HUES6 (cell line): ENCODE measurements at regions not wholly inside any gene's neighbourhood (a gene's known extent, or its start where the extent isn't known, plus 50 kb on each side); places are given as distances from the start of the nearest gene placed in this dataset.

Source experiments
- H3K27ac ChIP-seq: 2 replicates; pipeline ENCODE4 v1.7.0; 2013; ENCODE audit warnings: low read depth, mild to moderate bottlenecking, low read length, inconsistent platforms
- H3K27me3 ChIP-seq: 2 replicates; pipeline ENCODE4 v1.6.1; 2013; ENCODE audit warnings: low read length; ENCODE audit not compliant: control insufficient read depth, insufficient read depth
- H3K36me3 ChIP-seq: 2 replicates; pipeline ENCODE4 v1.6.1; 2013; ENCODE audit warnings: low read length; ENCODE audit not compliant: control insufficient read depth, insufficient read depth
- H3K4me1 ChIP-seq: 2 replicates; pipeline ENCODE4 v1.6.1; 2013; ENCODE audit warnings: low read length; ENCODE audit not compliant: control insufficient read depth, insufficient read depth
- H3K4me3 ChIP-seq: 2 replicates; pipeline ENCODE4 v1.5.1; 2013; ENCODE audit warnings: low read depth, low read length
- H3K9ac ChIP-seq: one replicate; pipeline ENCODE4 v1.6.1; 2013; ENCODE audit warnings: mild to moderate bottlenecking, low read length
- H3K9me3 ChIP-seq: 2 replicates; pipeline ENCODE4 v1.6.1; 2013; ENCODE audit warnings: low read depth, low read length; ENCODE audit not compliant: control insufficient read depth, insufficient read depth

DNA sequence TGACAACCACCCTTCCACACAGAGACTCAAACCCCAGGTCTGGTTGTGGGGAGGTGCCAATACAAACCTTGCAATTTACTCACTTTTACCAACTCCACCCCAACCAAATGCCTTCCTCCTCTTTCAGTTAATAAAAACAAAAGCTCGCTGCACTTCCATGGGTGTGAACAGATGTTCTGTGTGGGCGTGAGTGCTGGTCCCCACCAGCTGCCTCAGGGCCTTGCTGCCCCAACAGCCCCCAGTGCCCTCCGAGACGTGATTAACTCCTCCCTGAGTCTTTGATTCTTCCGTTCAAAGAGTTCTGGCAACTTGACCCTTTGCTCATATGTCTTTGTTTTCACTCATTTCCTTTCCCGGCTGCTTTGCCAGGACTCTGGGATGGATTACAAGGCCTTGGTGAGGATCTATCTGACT is 258.9 kb upstream of the CXCR4 start:
- H3K9me3 ChIP-seq: no peaks in the 10 kb centered on the region
- no peaks in the 10 kb centered on the region for H3K4me1 ChIP-seq
- no peak overlapping the region for H3K27ac ChIP-seq
- H3K4me3 ChIP-seq: no peak overlapping the region
- no peaks in the 10 kb centered on the region for H3K27me3 ChIP-seq
- H3K9ac ChIP-seq: no peak overlapping the region
- no peaks in the 10 kb centered on the region for H3K36me3 ChIP-seq

GRCh38 chr2:136376211-136376610 is 258.3 kb upstream of the CXCR4 start:
- no peak overlapping the region for H3K9ac ChIP-seq
- no peak overlapping the region for H3K27ac ChIP-seq
- H3K27me3 ChIP-seq: no peaks in the 10 kb centered on the region
- no peaks in the 10 kb centered on the region for H3K4me1 ChIP-seq
- H3K9me3 ChIP-seq: no peaks in the 10 kb centered on the region
- H3K36me3 ChIP-seq: no peaks in the 10 kb centered on the region
- H3K4me3 ChIP-seq: no peak overlapping the region

DNA sequence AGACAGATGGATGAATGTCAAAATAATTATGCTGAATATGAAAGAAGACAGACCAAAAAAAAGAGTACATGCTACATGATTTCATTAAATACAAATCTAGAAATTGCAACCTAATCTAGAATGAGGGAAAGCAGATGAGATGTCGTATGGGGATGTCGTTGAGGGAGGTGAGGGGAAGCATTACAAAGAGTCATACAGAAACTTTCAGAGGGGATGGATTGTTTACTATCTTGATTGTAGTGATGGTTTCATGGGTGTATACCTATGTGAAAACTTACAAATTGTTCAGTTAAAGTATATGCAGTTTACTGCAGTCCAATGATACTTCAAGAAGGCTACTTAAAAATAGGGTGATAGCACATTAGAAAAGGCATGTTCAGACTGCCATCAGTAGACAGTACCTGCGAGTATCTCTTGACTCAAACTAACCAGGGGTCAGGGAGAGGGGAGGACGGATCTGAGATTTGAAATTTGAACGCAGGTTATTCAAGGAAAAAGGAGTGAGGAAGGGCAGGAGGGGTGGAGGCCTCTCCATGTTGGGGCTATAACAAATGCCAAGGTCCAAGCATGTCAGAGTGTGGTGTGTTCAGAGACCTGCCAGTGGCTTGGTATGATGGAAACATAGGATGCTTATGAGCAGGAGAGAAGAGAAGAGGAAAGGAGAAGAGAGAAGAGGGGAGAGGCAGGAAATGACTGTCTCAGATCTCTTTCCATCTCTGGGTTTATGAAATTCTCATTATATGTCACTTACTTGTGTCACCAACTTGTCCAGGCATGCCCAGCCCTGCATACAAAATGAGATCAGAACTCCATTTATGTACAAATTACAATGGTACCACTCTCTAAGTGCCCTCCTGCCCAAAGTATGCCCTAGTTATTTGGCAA is 257.3 kb upstream of the CXCR4 start:
- Histone ChIP-seq H3K27me3 (no peaks in the 10 kb centered on the region), H3K4me3 (no peak overlapping the region), H3K9ac (no peak overlapping the region), H3K9me3 (no peaks in the 10 kb centered on the region), H3K4me1 (no peaks in the 10 kb centered on the region), H3K27ac (no peak overlapping the region), H3K36me3 (no peaks in the 10 kb centered on the region)

DNA sequence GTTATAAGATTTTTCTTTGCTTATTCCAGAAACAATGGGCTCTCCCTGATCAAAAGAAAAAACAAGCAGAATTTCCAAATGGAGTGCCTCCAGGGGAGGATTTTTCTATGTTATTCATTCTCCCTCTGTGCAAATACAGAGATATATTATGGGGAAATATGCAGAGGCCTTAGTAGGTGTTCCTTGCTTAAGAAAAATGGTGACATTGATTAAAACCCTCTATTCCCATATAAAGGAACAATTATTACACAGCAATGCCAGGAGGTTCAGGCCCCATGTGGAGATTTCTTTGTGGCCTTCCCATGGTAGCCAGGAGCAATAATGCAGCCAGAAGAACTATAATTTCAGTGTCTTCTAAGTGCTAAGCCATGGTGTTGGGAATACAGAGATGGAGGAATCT is 255.9 kb upstream of the CXCR4 start:
- Histone ChIP-seq H3K4me1 (no peaks in the 10 kb centered on the region), H3K9ac (no peak overlapping the region), H3K27me3 (no peaks in the 10 kb centered on the region), H3K9me3 (no peaks in the 10 kb centered on the region), H3K4me3 (no peak overlapping the region), H3K27ac (no peak overlapping the region), H3K36me3 (no peaks in the 10 kb centered on the region)

DNA sequence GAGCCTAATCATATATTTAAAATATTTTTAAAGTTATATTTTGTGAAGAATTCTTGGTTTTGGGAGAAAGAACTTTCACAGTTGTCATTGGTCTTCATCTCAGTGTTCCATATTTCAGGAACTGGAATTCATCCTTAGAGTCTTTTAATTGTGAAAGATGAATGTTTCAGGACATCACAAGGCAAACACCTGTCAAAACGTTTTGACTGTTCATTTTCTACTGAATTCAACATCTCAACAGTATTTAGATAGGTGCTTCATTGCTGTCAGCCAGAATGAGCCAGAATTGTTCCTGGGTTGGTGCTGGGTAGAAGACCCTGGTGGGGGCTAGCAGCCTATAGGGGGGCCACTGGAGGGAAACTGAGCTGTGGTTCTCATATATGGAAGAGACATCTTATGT is 255.1 kb upstream of the CXCR4 start:
- H3K27me3 ChIP-seq: no peaks in the 10 kb centered on the region
- H3K9me3 ChIP-seq: no peaks in the 10 kb centered on the region
- H3K27ac ChIP-seq: no peak overlapping the region
- no peak overlapping the region for H3K4me3 ChIP-seq
- H3K36me3 ChIP-seq: no peaks in the 10 kb centered on the region
- H3K4me1 ChIP-seq: no peaks in the 10 kb centered on the region
- no peak overlapping the region for H3K9ac ChIP-seq

- no peak overlapping the region for H3K27ac ChIP-seq
- H3K9ac ChIP-seq: no peak overlapping the region
- no peaks in the 10 kb centered on the region for H3K36me3 ChIP-seq
- H3K4me1 ChIP-seq: 0 out of 2 replicates have a peak, but pooled peaks cover 3% of the 10 kb centered on the region
- H3K9me3 ChIP-seq: 0 out of 2 replicates have a peak, but pooled peaks cover 5% of the 10 kb centered on the region
- H3K27me3 ChIP-seq: no peaks in the 10 kb centered on the region
- H3K4me3 ChIP-seq: no peak overlapping the region
Observed at GRCh38 chr2:136363900-136364299, 246.0 kb upstream of the CXCR4 start.

DNA sequence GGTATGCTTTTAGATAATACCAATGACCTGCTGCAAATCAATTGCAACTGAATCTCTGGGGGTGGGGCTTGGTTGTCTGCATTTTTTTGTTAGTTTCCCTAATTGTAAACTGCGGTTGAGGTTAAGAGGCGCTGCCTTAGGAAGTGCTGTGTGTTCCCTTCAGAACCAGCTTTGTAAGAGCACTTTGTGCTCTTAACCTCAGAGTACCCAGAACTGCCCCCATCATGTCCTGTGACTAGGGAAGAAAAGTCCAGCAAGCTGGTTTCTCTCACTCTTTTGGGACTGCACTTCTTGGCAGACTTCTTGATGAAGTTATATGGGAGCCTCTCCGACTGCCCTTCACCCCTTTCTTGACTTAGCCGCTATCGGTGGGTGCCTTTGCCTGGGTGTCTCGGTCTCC is 245.5 kb upstream of the CXCR4 start:
- Histone ChIP-seq H3K9ac (no peak overlapping the region), H3K36me3 (no peaks in the 10 kb centered on the region), H3K4me1 (0 out of 2 replicates have a peak, but pooled peaks cover 3% of the 10 kb centered on the region), H3K27me3 (no peaks in the 10 kb centered on the region), H3K27ac (no peak overlapping the region), H3K9me3 (0 out of 2 replicates have a peak, but pooled peaks cover 5% of the 10 kb centered on the region), H3K4me3 (no peak overlapping the region)

DNA sequence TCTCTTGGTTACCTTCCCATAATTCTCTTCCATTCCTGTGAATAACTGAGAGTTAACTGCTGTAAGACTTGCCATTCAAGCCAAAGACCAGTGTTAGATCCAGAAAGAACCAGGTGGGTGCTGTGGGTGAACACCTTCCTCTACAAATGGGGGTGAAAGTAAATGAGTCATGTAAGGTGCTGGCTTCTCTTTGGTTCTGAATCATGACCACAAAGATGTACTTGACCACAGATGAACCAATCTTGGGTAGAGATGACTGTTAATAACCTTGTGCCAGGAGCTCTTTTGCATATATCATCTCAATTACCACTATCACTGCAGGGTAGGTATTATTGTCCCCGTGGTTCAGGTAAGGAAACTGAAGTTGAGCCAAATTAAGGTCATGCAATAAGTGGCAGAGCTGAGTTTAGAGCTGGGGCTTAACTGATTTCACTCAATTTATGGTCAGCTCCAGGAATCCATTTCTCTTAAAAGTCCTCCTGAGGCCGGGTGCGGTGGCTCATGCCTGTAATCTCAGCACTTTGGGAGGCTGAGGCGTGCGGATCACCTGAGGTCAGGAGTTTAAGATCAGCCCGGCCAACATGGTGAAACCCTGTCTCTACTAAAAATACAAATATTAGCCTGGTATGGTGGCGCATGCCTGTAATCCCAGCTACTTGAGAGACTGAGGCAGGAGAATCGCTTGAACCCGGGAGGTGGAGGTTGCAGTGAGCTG is 244.9 kb upstream of the CXCR4 start:
- H3K27ac ChIP-seq: no peak overlapping the region
- H3K27me3 ChIP-seq: no peaks in the 10 kb centered on the region
- no peak overlapping the region for H3K4me3 ChIP-seq
- H3K9me3 ChIP-seq: 0 out of 2 replicates have a peak, but pooled peaks cover 5% of the 10 kb centered on the region
- no peaks in the 10 kb centered on the region for H3K36me3 ChIP-seq
- H3K9ac ChIP-seq: no peak overlapping the region
- H3K4me1 ChIP-seq: 0 out of 2 replicates have a peak, but pooled peaks cover 3% of the 10 kb centered on the region

- Histone ChIP-seq H3K9me3 (no peaks in the 10 kb centered on the region), H3K27me3 (no peaks in the 10 kb centered on the region), H3K4me3 (no peak overlapping the region), H3K4me1 (0 out of 2 replicates have a peak, but pooled peaks cover 3% of the 10 kb centered on the region), H3K36me3 (no peaks in the 10 kb centered on the region), H3K27ac (no peak overlapping the region), H3K9ac (no peak overlapping the region)
Observed at GRCh38 chr2:136361521-136361920, 243.6 kb upstream of the CXCR4 start.

DNA sequence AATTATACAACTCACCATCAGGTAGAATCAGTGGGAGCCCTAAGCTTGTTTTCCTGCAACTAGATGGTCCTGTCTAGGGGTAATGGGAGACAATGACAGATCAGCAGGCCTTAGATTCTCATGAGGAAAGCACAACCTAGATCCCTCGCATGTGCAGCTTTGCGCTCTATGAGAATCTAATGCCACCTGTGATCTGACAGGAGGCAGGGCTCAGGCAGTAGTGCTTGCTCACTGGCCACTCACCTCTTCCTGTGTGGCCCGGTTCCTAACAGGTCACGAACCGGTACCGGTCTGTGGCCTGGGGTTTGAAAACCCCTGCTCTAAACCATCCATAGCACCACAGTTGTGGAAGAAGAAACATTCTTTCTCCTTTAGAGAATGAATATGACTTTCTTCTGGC is 242.8 kb upstream of the CXCR4 start:
- no peaks in the 10 kb centered on the region for H3K36me3 ChIP-seq
- no peak overlapping the region for H3K27ac ChIP-seq

More for the DNA sequence above, 242.8 kb upstream of the CXCR4 start:
- Histone ChIP-seq H3K4me1 (0 out of 2 replicates have a peak, but pooled peaks cover 3% of the 10 kb centered on the region), H3K4me3 (no peak overlapping the region), H3K27me3 (no peaks in the 10 kb centered on the region), H3K9me3 (no peaks in the 10 kb centered on the region), H3K9ac (no peak overlapping the region)
